CD4-positive, alpha-beta T cell treated with Interleukin-6 for 4 hours (primary cell): ENCODE measurements at regions not wholly inside any gene's neighbourhood (a gene's known extent, or its start where the extent isn't known, plus 50 kb on each side); places are given as distances from the start of the nearest gene placed in this dataset.

Experiments used
- DNase-seq: peaks from one replicate; pipeline ENCODE4 v3.0.0-alpha.2; 2020; ENCODE audit warnings: mixed read lengths

GRCh38 chr3:30269751-30270445, 336.5 kb upstream of the TGFBR2 start:
- no peak for DNase-seq

- DNase-seq, result no peak
These were observed 334.6 kb upstream of the TGFBR2 start for GRCh38 chr3:30271781-30272180.

DNA sequence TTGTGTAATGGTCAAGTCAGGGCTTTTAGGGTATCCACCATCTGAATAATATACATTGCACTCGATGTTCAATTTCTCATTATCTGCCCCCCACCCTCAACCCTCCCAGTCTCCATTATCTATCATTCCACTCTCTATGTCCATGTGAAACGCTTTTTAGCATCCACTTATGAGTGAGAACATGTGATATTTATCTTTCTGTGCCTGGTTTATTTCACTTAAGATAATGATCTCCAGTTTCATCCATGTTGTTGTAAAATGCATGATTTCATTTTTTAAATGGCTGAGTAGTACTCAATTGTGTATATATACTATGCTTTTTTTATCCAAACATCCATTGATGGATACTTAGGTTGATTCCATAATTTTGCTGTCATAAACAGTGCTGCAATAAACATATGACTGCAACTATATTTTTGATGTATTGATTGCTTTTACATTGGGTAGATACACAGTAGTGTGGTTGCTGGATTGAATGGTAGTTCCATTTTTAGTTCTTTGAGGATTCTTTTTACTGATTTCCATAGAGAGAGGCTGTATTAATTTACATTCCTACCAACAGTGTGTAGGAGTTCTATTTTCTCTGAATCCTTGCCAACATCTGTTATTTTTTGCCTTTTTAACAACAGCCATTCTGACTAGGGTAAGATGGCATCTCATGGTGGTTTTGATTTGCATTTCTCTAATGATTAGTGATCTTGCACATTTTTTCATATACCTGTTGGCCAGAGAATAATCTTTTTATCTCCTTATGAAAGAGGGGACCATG, 332.9 kb upstream of the TGFBR2 start:
- DNase-seq, result no peak

DNA sequence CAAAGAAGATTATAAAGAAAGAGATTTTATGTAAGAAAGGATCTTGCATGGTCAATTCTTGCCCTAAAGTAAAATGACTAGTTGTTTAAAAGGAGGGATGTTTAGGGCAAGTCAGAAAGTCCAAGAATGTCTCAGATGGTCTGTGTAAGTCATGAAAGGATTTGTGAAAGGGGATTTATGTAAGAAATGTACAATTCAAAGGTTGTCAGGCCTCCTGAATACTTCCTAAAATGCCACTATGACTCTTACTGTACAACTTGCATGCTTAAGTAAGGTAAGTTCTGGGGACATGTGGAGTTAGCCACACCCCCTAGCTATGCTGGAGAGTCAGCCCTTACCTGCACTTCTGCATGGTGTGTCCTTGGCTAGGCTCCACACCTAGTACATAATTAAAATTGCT, 328.9 kb upstream of the TGFBR2 start:
- no peak for DNase-seq

DNA sequence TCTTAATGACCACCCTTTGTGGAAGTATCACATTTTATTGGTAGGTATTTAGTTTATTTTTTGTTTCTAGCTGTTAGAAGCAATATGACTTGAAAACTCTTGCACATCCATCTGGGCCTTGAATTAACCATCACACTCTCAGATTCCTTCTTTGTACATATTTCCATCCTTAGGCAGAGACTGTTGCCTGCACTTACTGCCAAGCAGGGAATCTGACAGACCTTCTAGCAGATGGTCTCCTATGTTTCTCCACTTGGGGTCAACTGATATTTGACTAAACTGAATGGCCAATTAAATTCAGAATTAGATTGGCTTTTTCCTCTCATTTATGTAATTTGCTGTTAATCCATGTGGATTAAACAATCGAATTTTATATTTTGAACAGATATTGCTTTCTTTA, 324.9 kb upstream of the TGFBR2 start:
- DNase-seq, result no peak

GRCh38 chr3:30282154-30282696, 324.2 kb upstream of the TGFBR2 start:
- no peak for DNase-seq

DNA sequence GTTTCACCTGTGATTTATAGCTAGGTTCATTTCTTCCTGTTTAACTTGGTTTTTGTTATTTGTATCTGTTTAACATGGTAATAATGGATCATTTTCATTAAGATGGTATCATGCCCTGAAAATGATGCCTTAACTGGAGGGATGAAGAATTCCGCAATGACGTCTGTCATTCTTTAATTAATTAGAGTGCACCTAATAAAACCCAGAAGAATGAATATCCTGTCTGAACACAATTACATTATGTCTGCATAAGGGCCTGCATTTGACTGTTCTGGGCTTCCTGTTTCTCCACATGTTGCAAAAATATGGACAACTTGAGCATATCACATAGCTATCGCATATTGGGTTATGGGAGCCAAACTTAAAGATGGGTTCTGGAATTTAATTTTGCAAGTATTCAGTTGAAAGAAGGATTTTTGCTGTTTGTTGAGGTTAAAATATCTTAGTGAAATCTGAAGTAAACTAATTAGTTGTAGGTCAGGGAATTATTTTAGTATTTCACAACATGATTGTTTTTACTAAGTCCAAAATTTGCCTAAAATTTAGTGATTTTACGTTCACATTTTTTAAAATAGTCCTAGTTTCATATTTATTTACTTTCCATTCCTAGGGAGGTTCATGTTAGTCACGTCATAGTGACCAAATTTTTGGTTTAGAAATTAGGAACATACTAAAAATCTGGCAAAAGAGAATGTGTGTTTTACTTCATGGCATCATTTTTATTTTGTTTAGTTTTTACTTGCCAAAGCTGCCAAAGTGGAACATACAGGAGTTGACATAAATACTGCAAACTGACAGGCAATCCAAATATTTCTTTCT, 321.0 kb upstream of the TGFBR2 start:
- no peak for DNase-seq

GRCh38 chr3:30286007-30286669, 320.3 kb upstream of the TGFBR2 start:
- DNase-seq, result no peak

GRCh38 chr3:30286811-30287210, 319.6 kb upstream of the TGFBR2 start:
- no peak for DNase-seq

- no peak for DNase-seq
These were observed 317.6 kb upstream of the TGFBR2 start for GRCh38 chr3:30288830-30289229.

- DNase-seq, result no peak
These were observed 317.1 kb upstream of the TGFBR2 start for GRCh38 chr3:30289324-30289723.

DNA sequence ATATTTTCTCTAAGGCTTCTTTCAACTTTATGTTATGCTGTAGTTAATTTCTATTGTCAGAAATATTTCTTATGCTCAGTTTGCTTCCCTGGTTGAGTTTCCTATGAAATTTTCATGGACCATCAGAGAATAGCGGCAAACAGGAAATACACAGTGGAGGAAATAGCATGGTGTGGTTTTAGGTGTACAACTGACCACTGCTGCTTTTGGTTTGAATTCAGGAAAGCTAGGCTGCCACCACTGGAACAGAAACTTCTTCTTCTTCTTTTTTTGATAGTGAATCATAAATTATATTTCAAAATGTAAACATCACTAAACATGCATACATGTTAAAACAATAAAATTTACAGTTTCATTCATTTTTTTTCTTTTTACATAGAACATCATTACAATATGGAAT, 316.6 kb upstream of the TGFBR2 start:
- no peak for DNase-seq

DNA sequence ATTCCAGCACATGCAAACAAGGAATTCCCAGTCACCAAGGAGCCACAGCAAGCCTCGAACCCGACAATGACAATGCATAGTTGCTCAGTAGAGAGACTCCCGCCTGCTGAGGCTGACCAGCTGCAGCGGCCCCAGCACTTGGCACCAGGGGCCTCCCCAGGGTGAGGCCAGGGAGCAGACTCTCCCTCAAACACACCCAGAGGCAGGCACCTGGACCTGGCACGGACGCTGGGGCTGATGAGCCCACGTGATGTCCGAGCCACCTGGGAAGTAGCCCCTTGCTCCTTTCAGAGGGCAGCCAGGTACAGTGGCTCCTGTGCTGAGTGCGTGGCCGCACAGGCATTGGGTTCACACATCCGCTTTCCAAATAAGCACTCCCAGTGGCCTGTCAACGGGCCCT, 315.9 kb upstream of the TGFBR2 start:
- no peak for DNase-seq

DNA sequence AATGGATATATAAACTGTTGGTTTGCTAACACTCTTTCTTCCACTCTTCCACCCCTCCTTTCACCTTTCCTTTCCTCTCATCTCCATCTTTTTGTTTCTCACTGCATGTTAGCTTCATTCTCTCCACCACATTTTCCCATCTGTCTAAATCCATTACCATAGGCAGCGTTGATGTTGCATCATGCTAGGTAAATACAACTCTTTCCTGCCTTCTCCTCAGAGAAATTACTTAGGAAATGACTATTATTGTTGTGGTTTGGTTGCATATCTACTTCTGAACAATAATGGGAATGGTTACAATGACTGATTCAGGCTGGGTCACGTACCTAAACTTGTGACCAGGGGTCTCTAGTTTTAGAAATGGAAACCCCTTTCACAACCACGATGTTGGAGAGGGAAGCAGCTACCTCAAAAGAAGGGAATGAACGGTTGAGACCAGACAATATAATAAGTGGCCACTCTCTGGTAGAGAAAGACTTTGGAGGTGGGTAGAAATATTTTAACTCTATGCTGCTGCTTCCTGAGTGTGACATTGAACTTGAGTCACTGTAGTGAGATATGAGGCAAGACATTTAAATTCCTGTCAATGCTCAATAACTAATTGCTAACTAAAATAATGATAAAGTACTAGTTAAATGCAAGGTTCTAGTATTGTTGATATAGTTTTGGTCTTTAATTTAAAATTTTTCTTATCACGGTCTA, 314.1 kb upstream of the TGFBR2 start:
- no peak for DNase-seq

GRCh38 chr3:30293621-30294240, 312.7 kb upstream of the TGFBR2 start:
- DNase-seq, result no peak

GRCh38 chr3:30294241-30294667, 312.1 kb upstream of the TGFBR2 start:
- no peak for DNase-seq

DNA sequence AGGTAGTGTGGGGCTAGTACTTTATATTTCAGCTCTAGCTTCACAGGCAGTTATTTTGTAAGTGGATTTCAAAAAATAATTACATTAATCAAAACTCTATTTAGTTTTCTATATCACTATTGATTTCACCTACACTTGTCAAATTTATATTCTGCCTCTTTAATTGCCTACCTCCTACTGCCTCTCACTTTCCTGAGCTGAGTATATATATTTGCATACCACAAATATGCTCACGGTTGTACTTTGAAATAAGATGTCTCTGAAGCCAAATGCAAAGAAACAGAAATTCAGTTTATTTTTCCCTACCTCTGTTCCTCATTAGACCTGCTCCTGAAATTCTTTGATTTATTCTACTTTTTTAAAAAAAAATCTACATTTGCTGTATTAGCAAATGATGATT, 309.3 kb upstream of the TGFBR2 start:
- no peak for DNase-seq

- no peak for DNase-seq
These were observed 306.6 kb upstream of the TGFBR2 start for GRCh38 chr3:30299674-30300385.

- DNase-seq, result no peak
These were observed 305.6 kb upstream of the TGFBR2 start for GRCh38 chr3:30300809-30301208.

- DNase-seq, result no peak
These were observed 304.4 kb upstream of the TGFBR2 start for GRCh38 chr3:30302027-30302426.

DNA sequence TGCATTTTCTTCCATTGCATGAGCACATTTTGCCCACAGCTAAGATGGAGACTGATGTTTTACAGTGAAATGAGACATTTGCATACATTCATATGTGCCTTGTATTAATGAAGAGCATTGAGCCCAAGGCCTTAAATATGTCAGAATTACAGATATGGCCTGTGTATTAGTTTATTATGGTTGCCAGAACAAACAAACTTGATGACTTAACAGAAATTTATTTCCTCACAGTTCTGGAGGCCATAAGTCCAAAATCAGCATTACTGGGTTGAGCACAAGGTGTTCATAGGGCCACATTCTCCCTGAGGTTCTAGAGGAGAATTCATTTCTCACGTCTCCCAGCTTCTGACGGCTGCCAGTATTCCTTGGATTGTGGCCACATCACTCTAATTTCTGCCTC, 302.6 kb upstream of the TGFBR2 start:
- no peak for DNase-seq
